Right forelimb (tissue), 1 donor: ENCODE measurements at regions not wholly inside any gene's neighbourhood (a gene's known extent, or its start where the extent isn't known, plus 50 kb on each side); places are given as distances from the start of the nearest gene placed in this dataset.
A peak's percentile ranks its signal among the peaks of the same experiment; 100 is the strongest.

Source experiments
- DNase-seq: peaks from one replicate; pipeline ENCODE4 v3.0.0-alpha.2; 2018

GRCh38 chr3:28835249-28835648, 445.6 kb upstream of the RBMS3 start:
- no peak for DNase-seq

- peak; percentile 54 for DNase-seq
These were observed 445.1 kb upstream of the RBMS3 start for GRCh38 chr3:28835751-28836150.

GRCh38 chr3:28836199-28836598, 444.7 kb upstream of the RBMS3 start:
- no peak for DNase-seq

GRCh38 chr3:28840976-28841376, 439.9 kb upstream of the RBMS3 start:
- no peak for DNase-seq

- no peak for DNase-seq
These were observed 439.4 kb upstream of the RBMS3 start for GRCh38 chr3:28841441-28841840.

GRCh38 chr3:28844298-28845005, 436.4 kb upstream of the RBMS3 start:
- no peak for DNase-seq

- DNase-seq: no peak
These were observed 435.9 kb upstream of the RBMS3 start for GRCh38 chr3:28845006-28845324.

- DNase-seq: no peak
These were observed 433.8 kb upstream of the RBMS3 start for GRCh38 chr3:28846971-28847478.

- DNase-seq: no peak
These were observed 433.1 kb upstream of the RBMS3 start for GRCh38 chr3:28847736-28848135.

GRCh38 chr3:28850186-28850585, 430.7 kb upstream of the RBMS3 start:
- DNase-seq: no peak

- DNase-seq: no peak
These were observed 427.0 kb upstream of the RBMS3 start for GRCh38 chr3:28853830-28854229.

- DNase-seq: no peak
These were observed 424.1 kb upstream of the RBMS3 start for GRCh38 chr3:28856796-28857195.

GRCh38 chr3:28859897-28860296, 421.0 kb upstream of the RBMS3 start:
- DNase-seq: no peak

- DNase-seq: peak; percentile 53
These were observed 420.6 kb upstream of the RBMS3 start for GRCh38 chr3:28860307-28860706.

- no peak for DNase-seq
These were observed 417.7 kb upstream of the RBMS3 start for GRCh38 chr3:28863186-28863585.

GRCh38 chr3:28867836-28868235, 413.0 kb upstream of the RBMS3 start:
- no peak for DNase-seq

- DNase-seq: no peak
These were observed 412.0 kb upstream of the RBMS3 start for GRCh38 chr3:28868897-28869296.

GRCh38 chr3:28877912-28878311, 403.0 kb upstream of the RBMS3 start:
- DNase-seq: no peak

- no peak for DNase-seq
These were observed 390.5 kb upstream of the RBMS3 start for GRCh38 chr3:28890373-28890772.

GRCh38 chr3:28891485-28891884, 389.4 kb upstream of the RBMS3 start:
- no peak for DNase-seq

- no peak for DNase-seq
These were observed 380.6 kb upstream of the RBMS3 start for GRCh38 chr3:28900301-28900700.

GRCh38 chr3:28901018-28901417, 379.9 kb upstream of the RBMS3 start:
- DNase-seq: no peak

- DNase-seq: no peak
These were observed 377.7 kb upstream of the RBMS3 start for GRCh38 chr3:28903171-28903601.

- DNase-seq: no peak
These were observed 375.1 kb upstream of the RBMS3 start for GRCh38 chr3:28905798-28906197.
